ENCODE measurements at regions not wholly inside any gene's neighbourhood (a gene's known extent, or its start where the extent isn't known, plus 50 kb on each side); places are given as distances from the start of the nearest gene placed in this dataset.

DNA sequence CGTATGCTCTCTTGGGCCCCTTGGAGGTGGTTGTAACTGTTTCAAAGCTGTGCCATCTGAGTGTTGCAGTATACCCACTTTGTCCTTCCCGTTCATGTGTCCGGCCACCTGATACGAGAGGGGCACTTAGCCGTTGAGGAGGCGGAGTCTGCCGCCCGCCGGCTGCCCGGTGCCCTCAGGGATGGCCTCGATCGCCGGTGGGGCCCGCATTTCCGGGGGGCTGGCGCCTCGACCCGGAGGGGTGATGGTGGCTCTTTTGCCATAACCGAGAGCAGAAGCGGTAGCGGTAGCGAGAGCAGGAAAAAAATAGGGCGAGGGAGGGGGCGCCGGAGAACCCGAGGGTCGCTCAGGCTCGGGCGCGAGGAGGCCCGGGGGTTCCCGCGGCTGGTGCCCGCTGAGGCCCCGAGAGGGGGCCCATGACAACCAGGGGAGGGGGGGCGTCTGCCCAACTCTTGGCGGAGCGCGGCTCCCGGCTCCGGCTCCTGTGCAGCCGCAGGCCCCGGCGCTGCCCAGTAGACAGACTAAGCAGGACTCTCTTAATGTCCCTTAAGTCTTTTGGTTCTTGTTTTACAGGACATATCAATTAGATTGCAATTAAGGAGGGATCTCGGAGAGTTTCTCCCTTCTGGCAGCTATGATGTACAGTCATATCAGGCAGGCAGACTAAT, 342.7 kb upstream of the SGCG start:
- TF ChIP-seq, protein P1, sequence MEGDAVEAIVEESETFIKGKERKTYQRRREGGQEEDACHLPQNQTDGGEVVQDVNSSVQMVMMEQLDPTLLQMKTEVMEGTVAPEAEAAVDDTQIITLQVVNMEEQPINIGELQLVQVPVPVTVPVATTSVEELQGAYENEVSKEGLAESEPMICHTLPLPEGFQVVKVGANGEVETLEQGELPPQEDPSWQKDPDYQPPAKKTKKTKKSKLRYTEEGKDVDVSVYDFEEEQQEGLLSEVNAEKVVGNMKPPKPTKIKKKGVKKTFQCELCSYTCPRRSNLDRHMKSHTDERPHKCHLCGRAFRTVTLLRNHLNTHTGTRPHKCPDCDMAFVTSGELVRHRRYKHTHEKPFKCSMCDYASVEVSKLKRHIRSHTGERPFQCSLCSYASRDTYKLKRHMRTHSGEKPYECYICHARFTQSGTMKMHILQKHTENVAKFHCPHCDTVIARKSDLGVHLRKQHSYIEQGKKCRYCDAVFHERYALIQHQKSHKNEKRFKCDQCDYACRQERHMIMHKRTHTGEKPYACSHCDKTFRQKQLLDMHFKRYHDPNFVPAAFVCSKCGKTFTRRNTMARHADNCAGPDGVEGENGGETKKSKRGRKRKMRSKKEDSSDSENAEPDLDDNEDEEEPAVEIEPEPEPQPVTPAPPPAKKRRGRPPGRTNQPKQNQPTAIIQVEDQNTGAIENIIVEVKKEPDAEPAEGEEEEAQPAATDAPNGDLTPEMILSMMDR (IDR thresholded peaks at IDR 0.05), result no peak
- TF ChIP-seq POLR2A (IDR thresholded peaks at IDR 0.05), result no peak

All from testis (tissue), 2 donors.